H1 (cell line): ENCODE measurements at regions not wholly inside any gene's neighbourhood (a gene's known extent, or its start where the extent isn't known, plus 50 kb on each side); places are given as distances from the start of the nearest gene placed in this dataset.

Source experiments
- CTCF ChIA-PET: fragments of 300-600 bp; sonication (Branson Sonifier 250); formaldehyde crosslinking; loops from one replicate; lab custom pipeline; 2021; ENCODE audit not compliant: partially characterized antibody; lab: Charles Lee
- POLR2A ChIA-PET: fragments of 300-600 bp; sonication (Branson Sonifier 250); formaldehyde crosslinking; loops from one replicate; lab custom pipeline; 2021; ENCODE audit warnings: inconsistent platforms; ENCODE audit not compliant: partially characterized antibody; lab: Charles Lee
- DNase-seq, 2 experiments: peaks; one replicate each; pipeline versions ENCODE4 v3.0.0 to v3.0.0-alpha.2; 2010 to 2022; ENCODE audit warnings: low spot score in 2 of 2, low read depth in 1 of 2, mixed read lengths in 1 of 2
- FAIRE-seq: peaks from 2 replicates; lab custom pipeline; 2011; peaks lifted over from hg19 to GRCh38; lab: Jason Lieb, UNC
- H2AFZ ChIP-seq: 2 replicates; pipeline ENCODE4 v1.8.1; 2012; ENCODE audit warnings: low read length, inconsistent platforms
- H2AK5ac ChIP-seq: 2 replicates; pipeline ENCODE4 v1.6.1; 2013; ENCODE audit warnings: low read depth, low read length
- H2BK120ac ChIP-seq: replicated peaks from 2 replicates; pipeline ENCODE3; 2013; ENCODE audit warnings: low read depth, low read length, inconsistent platforms
- H2BK12ac ChIP-seq: 2 replicates; pipeline ENCODE4 v1.6.1; 2013; ENCODE audit warnings: low read depth, low read length
- H2BK15ac ChIP-seq: 2 replicates; pipeline ENCODE4 v1.6.1; 2013; ENCODE audit warnings: low read length
- H2BK20ac ChIP-seq: 2 replicates; pipeline ENCODE4 v1.6.1; 2013; ENCODE audit warnings: low read length
- H2BK5ac ChIP-seq: 2 replicates; pipeline ENCODE4 v1.6.1; 2013; ENCODE audit warnings: low read depth, low read length
- H3K14ac ChIP-seq: 2 replicates; pipeline ENCODE4 v1.6.1; 2013; ENCODE audit warnings: inconsistent platforms; ENCODE audit not compliant: insufficient read length
- H3K18ac ChIP-seq: 2 replicates; pipeline ENCODE4 v1.6.1; 2013; ENCODE audit warnings: low read length; ENCODE audit errors: extremely low read depth
- H3K23ac ChIP-seq: 2 replicates; pipeline ENCODE4 v1.6.1; 2013; ENCODE audit warnings: inconsistent platforms; ENCODE audit not compliant: insufficient read length
- H3K23me2 ChIP-seq: 2 replicates; pipeline ENCODE4 v1.6.1; 2013; ENCODE audit warnings: low read depth, low read length
- H3K27ac ChIP-seq: 2 replicates; pipeline ENCODE4 v1.6.1; 2011; ENCODE audit warnings: low read depth, low read length, inconsistent platforms
- H3K27me3 ChIP-seq, 4 experiments: replicated peaks in 1 of 4; 1 replicate in 1 of 4; 2 replicates in 3 of 4; pipeline versions ENCODE4 v1.6.1 to v1.8.1; 2011 to 2013; ENCODE audit warnings: low read length in 3 of 4, mild to moderate bottlenecking in 3 of 4, inconsistent platforms in 2 of 4, mixed read lengths in 2 of 4, moderate library complexity in 1 of 4; ENCODE audit not compliant: control insufficient read depth in 3 of 4, insufficient read depth in 3 of 4; ENCODE audit errors: extremely low read depth in 1 of 4
- H3K36me3 ChIP-seq, 4 experiments: 2 replicates each; pipeline versions ENCODE4 v1.6.1 to v1.8.1; 2011 to 2013; ENCODE audit warnings: mild to moderate bottlenecking in 4 of 4, low read length in 3 of 4, moderate library complexity in 2 of 4, control low read depth in 1 of 4, inconsistent platforms in 1 of 4; ENCODE audit not compliant: insufficient read depth in 4 of 4, control insufficient read depth in 2 of 4
- H3K4ac ChIP-seq: replicated peaks from 2 replicates; pipeline ENCODE3; 2013; ENCODE audit warnings: low read length, low read depth, mixed read lengths, inconsistent platforms; ENCODE audit not compliant: insufficient read length
- H3K4me1 ChIP-seq, 4 experiments: replicated peaks in 1 of 4; 1 replicate in 1 of 4; 2 replicates in 3 of 4; pipeline versions ENCODE4 v1.6.1 to v1.8.1; 2011 to 2013; ENCODE audit warnings: low read length in 3 of 4, inconsistent platforms in 2 of 4, mixed read lengths in 1 of 4; ENCODE audit not compliant: insufficient read depth in 4 of 4, control insufficient read depth in 3 of 4
- H3K4me2 ChIP-seq, 2 experiments: 2 replicates each; pipeline versions ENCODE4 v1.6.1 to v1.8.1; 2011 to 2013; ENCODE audit warnings: low read depth in 2 of 2, low read length in 2 of 2, control low read depth in 1 of 2, inconsistent platforms in 1 of 2, mild to moderate bottlenecking in 1 of 2; ENCODE audit not compliant: insufficient read depth in 1 of 2
- H3K4me3 ChIP-seq, 4 experiments: fragments of 200-600, 300-600 bp in 1 of 4; sonication (generic), shearing (Covaris generic), sonication (Bioruptor Twin) in 1 of 4; 2 replicates each; pipeline versions ENCODE4 v1.5.1 to v1.8.1; 2011 to 2016; ENCODE audit warnings: low read length in 4 of 4, low read depth in 3 of 4, control low read depth in 2 of 4, inconsistent platforms in 2 of 4, mild to moderate bottlenecking in 2 of 4, mixed read lengths in 1 of 4, moderate library complexity in 1 of 4; ENCODE audit not compliant: insufficient read depth in 2 of 4; ENCODE audit errors: extremely low read depth in 1 of 4
- H3K56ac ChIP-seq: replicated peaks from 2 replicates; pipeline ENCODE3; 2013; ENCODE audit warnings: low read depth, mild to moderate bottlenecking, mixed read lengths, low read length, inconsistent platforms; ENCODE audit not compliant: insufficient read length
- H3K79me1 ChIP-seq: 2 replicates; pipeline ENCODE4 v1.6.1; 2013; ENCODE audit warnings: low read depth, low read length, control low read depth
- H3K79me2 ChIP-seq, 2 experiments: 2 replicates each; pipeline versions ENCODE4 v1.6.1 to v1.8.1; 2012 to 2013; ENCODE audit warnings: low read length in 2 of 2, mild to moderate bottlenecking in 2 of 2, inconsistent platforms in 1 of 2; ENCODE audit not compliant: insufficient read depth in 2 of 2, control insufficient read depth in 1 of 2
- H3K9ac ChIP-seq, 4 experiments: replicated peaks in 1 of 4; 1 replicate in 1 of 4; 2 replicates in 3 of 4; pipeline versions ENCODE4 v1.6.1 to v1.8.1; 2011 to 2013; ENCODE audit warnings: low read depth in 3 of 4, low read length in 3 of 4, control low read depth in 2 of 4, mild to moderate bottlenecking in 2 of 4, moderate library complexity in 2 of 4, inconsistent platforms in 1 of 4; ENCODE audit errors: extremely low read depth in 1 of 4
- H3K9me3 ChIP-seq, 2 experiments: 2 replicates each; pipeline versions ENCODE4 v1.6.1 to v1.8.1; 2012 to 2013; ENCODE audit warnings: mild to moderate bottlenecking in 2 of 2, moderate library complexity in 2 of 2, control low read depth in 1 of 2, inconsistent platforms in 1 of 2, low read depth in 1 of 2, low read length in 1 of 2, mixed read lengths in 1 of 2; ENCODE audit not compliant: insufficient read depth in 2 of 2
- H4K20me1 ChIP-seq, 2 experiments: replicated peaks in 1 of 2; 2 replicates each; pipeline versions ENCODE3 to v1.8.1; 2011 to 2013; ENCODE audit warnings: inconsistent platforms in 2 of 2, low read length in 2 of 2, mild to moderate bottlenecking in 1 of 2; ENCODE audit not compliant: insufficient read depth in 2 of 2, control insufficient read depth in 1 of 2
- H4K5ac ChIP-seq: 2 replicates; pipeline ENCODE4 v1.6.1; 2013; ENCODE audit warnings: low read length, low read depth, mixed read lengths, inconsistent platforms; ENCODE audit not compliant: insufficient read length
- H4K8ac ChIP-seq: 2 replicates; pipeline ENCODE4 v1.8.0; 2013; ENCODE audit warnings: mild to moderate bottlenecking, moderate library complexity, low read length, inconsistent platforms; ENCODE audit not compliant: insufficient read depth; ENCODE audit errors: extremely low read depth
- H4K91ac ChIP-seq: replicated peaks from 2 replicates; pipeline ENCODE3; 2013; ENCODE audit warnings: low read length, mixed read lengths, inconsistent platforms; ENCODE audit not compliant: insufficient read length
- CBX5 ChIP-seq: fragments of 300-800, 300-1000 bp; sonication (generic); IDR thresholded peaks from 2 replicates; pipeline ENCODE4 v1.7.1; 2016; ENCODE audit warnings: antibody characterized with exemption, low read length, low read depth
- CBX8 ChIP-seq: fragments of 300-800, 300-1000 bp; sonication (generic); IDR thresholded peaks from 2 replicates; pipeline ENCODE4 v1.7.1; 2016; ENCODE audit warnings: low read depth, low read length, borderline replicate concordance
- CEBPB ChIP-seq: IDR thresholded peaks from 2 replicates; pipeline ENCODE4 v1.6.1; 2012; ENCODE audit warnings: low read depth, low read length
- CHD1 ChIP-seq: IDR thresholded peaks from 2 replicates; pipeline ENCODE4 v1.6.1; 2012; ENCODE audit warnings: low read depth, low read length, improper control_type of control experiment
- CHD2 ChIP-seq: IDR thresholded peaks from 2 replicates; pipeline ENCODE4 v1.6.1; 2012; ENCODE audit warnings: low read length, improper control_type of control experiment
- CREB1 ChIP-seq: IDR thresholded peaks from 2 replicates; pipeline ENCODE4 v1.6.1; 2012; ENCODE audit warnings: inconsistent platforms
- CTBP2 ChIP-seq: IDR thresholded peaks from 2 replicates; pipeline ENCODE4 v1.7.0; 2011; ENCODE audit warnings: borderline replicate concordance, mild to moderate bottlenecking, moderate library complexity, mixed read lengths, low read length; ENCODE audit not compliant: insufficient read depth, insufficient read length
- EGR1 ChIP-seq: IDR thresholded peaks from 2 replicates; pipeline ENCODE4 v1.6.1; 2011; ENCODE audit warnings: low read depth, low read length, borderline replicate concordance
- JUND ChIP-seq: IDR thresholded peaks from 2 replicates; pipeline ENCODE4 v1.6.1; 2011; ENCODE audit warnings: mild to moderate bottlenecking, improper control_type of control experiment, low read length
- SIX5 ChIP-seq: IDR thresholded peaks from 2 replicates; pipeline ENCODE4 v1.6.1; 2011; ENCODE audit warnings: mild to moderate bottlenecking, low read depth, low read length
- SP4 ChIP-seq: IDR thresholded peaks from 2 replicates; pipeline ENCODE4 v1.6.1; 2012; ENCODE audit warnings: low read length, inconsistent platforms
- TAF1 ChIP-seq: IDR thresholded peaks from 2 replicates; pipeline ENCODE4 v1.6.1; 2011; ENCODE audit warnings: mild to moderate bottlenecking, low read depth, low read length
- TAF7 ChIP-seq: optimal IDR thresholded peaks from 2 replicates; pipeline ENCODE3; 2011; ENCODE audit warnings: low read depth, mild to moderate bottlenecking, inconsistent platforms, low read length, moderate library complexity, borderline replicate concordance
- TEAD4 ChIP-seq: IDR thresholded peaks from 2 replicates; pipeline ENCODE4 v1.6.1; 2012; ENCODE audit warnings: low read depth, low read length, inconsistent platforms, mixed read lengths
- USF2 ChIP-seq: IDR thresholded peaks from 2 replicates; pipeline ENCODE4 v1.6.1; 2011; ENCODE audit warnings: low read length, improper control_type of control experiment
- WGBS, 2 experiments: shearing (Covaris generic) in 1 of 2; methylation state at CpG; one replicate each; pipeline versions ENCODE4 v1.1.6 to v1.1.7; 2013 to 2015; ENCODE audit warnings: low lambda C conversion rate in 2 of 2, mixed read lengths in 2 of 2, inconsistent platforms in 1 of 2, low coverage in 1 of 2, missing lambda C conversion rate in 1 of 2; ENCODE audit not compliant: insufficient replicate concordance in 2 of 2, insufficient coverage in 1 of 2, insufficient read length in 1 of 2; ENCODE audit errors: extremely low coverage in 1 of 2, missing lambda C conversion rate in 1 of 2; 5-methylcytosine and 5-hydroxymethylcytosine counted together

DNA sequence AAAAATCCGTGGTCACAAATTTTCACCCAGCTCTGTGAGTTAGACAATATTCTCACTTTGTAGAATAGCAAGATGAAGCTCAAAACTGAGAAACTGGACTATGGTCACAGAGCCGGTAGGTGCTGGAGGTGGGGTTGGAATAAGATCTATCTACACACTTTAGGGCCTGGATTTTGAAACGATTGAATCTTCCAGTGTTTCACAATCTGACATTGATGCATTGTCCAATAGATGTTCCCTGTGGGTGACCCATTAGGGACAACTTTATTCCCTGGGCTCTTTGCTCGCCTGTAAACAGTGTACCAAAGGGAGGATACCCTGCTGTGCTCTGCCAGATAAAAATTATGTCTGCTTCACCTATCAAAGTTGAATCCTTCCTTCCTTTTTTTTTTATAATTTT lies 145.4 kb upstream of the MPDZ start:
- H3K79me1 ChIP-seq, result no peaks in the 10 kb centered on the region
- H3K18ac ChIP-seq, result no peak overlapping the region
- no peak overlapping the region for H3K23ac ChIP-seq
- no peak overlapping the region for H4K91ac ChIP-seq
- 0 out of 2 replicates have a peak overlapping the region, but pooled peaks have one; percentile 37 for H2AFZ ChIP-seq
- no peak overlapping the region for H3K27ac ChIP-seq
- 93% methylated on average over 4 of the region's 4 CpGs; no CpG with 5 or more reads in 1 of the 2 experiments for WGBS, 2 experiments
- no peaks in the 10 kb centered on the region for H3K36me3 ChIP-seq
- H3K23me2 ChIP-seq, result no peaks in the 10 kb centered on the region
- H4K8ac ChIP-seq, result no peak overlapping the region
- no peak overlapping the region for H2AK5ac ChIP-seq
- no peak overlapping the region for H3K56ac ChIP-seq
- H3K14ac ChIP-seq, result no peak overlapping the region
- no peaks in the 10 kb centered on the region for H3K27me3 ChIP-seq
- H2BK20ac ChIP-seq, result no peak overlapping the region
- no peak for DNase-seq
- no peak overlapping the region for H2BK15ac ChIP-seq
- H2BK12ac ChIP-seq, result no peak overlapping the region
- no peak overlapping the region for H2BK120ac ChIP-seq
- H3K4me1 ChIP-seq, result peaks cover 0 to 10% (median 4%) of the 10 kb centered on the region in 4 experiments; a peak in 4 of 7 replicates
- no peak overlapping the region for H4K5ac ChIP-seq
- no peak overlapping the region for H2BK5ac ChIP-seq
- ChIA-PET POLR2A (interaction anchor here (0.6 kb wide), 1 partner anchor 791 kb away, joined by 3 read pairs; no protein-coding TSS in a partner anchor), CTCF (interaction anchor here (0.6 to 1.4 kb wide), 3 partner anchors 19 to 1002 kb away, joined by 3 to 5 read pairs (median 4); no protein-coding TSS in a partner anchor)
- H3K4me3 ChIP-seq, result no peak overlapping the region
- H3K9ac ChIP-seq, result no peak overlapping the region
- no peak overlapping the region for H3K4ac ChIP-seq
- H3K4me2 ChIP-seq, result no peak overlapping the region
- H3K9me3 ChIP-seq, result no peaks in the 10 kb centered on the region
- no peaks in the 10 kb centered on the region for H4K20me1 ChIP-seq
- no peak for FAIRE-seq
- H3K79me2 ChIP-seq, result no peaks in the 10 kb centered on the region
- TF ChIP-seq CHD2, result no peak
- TF ChIP-seq JUND, result no peak
- no peak for TF ChIP-seq USF2
- no peak for TF ChIP-seq CBX5
- TF ChIP-seq CTBP2, result no peak
- TF ChIP-seq SP4, result no peak
- no peak for TF ChIP-seq CREB1
- no peak for TF ChIP-seq CEBPB
- no peak for TF ChIP-seq TAF7
- no peak for TF ChIP-seq TAF1
- TF ChIP-seq EGR1, result no peak
- TF ChIP-seq SIX5, result no peak
- TF ChIP-seq TEAD4, result no peak
- TF ChIP-seq CBX8, result no peak
- TF ChIP-seq CHD1, result no peak
